ENCODE measurements at regions not wholly inside any gene's neighbourhood (a gene's known extent, or its start where the extent isn't known, plus 50 kb on each side); places are given as distances from the start of the nearest gene placed in this dataset.

DNA sequence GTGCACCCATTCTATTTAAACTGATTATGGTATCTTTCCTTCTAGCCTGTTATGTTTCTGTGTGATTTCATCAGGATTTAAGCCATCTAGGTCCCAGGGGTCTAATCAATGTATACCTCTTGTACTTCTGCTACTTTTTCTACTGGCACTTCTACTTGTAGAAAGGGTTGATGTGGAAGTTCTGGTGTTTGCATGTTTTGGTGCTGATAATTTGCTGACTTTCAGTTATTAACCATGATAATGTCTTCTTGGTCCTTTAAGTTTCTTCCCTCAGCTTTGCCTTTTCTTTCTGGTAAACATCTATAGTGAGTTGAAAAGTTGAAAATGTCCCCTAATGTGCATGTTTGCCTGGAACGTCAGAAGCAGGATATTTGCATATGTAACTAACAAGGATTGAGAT, 390.6 kb upstream of the MAP3K7 start:
- H3K4me2 ChIP-seq: no peak overlapping the region
- peak; percentile 27 for TF ChIP-seq MAFK (IDR thresholded peaks at IDR 0.05; ENCODE audit: partially characterized antibody)
- TF ChIP-seq, protein P1, sequence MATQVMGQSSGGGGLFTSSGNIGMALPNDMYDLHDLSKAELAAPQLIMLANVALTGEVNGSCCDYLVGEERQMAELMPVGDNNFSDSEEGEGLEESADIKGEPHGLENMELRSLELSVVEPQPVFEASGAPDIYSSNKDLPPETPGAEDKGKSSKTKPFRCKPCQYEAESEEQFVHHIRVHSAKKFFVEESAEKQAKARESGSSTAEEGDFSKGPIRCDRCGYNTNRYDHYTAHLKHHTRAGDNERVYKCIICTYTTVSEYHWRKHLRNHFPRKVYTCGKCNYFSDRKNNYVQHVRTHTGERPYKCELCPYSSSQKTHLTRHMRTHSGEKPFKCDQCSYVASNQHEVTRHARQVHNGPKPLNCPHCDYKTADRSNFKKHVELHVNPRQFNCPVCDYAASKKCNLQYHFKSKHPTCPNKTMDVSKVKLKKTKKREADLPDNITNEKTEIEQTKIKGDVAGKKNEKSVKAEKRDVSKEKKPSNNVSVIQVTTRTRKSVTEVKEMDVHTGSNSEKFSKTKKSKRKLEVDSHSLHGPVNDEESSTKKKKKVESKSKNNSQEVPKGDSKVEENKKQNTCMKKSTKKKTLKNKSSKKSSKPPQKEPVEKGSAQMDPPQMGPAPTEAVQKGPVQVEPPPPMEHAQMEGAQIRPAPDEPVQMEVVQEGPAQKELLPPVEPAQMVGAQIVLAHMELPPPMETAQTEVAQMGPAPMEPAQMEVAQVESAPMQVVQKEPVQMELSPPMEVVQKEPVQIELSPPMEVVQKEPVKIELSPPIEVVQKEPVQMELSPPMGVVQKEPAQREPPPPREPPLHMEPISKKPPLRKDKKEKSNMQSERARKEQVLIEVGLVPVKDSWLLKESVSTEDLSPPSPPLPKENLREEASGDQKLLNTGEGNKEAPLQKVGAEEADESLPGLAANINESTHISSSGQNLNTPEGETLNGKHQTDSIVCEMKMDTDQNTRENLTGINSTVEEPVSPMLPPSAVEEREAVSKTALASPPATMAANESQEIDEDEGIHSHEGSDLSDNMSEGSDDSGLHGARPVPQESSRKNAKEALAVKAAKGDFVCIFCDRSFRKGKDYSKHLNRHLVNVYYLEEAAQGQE (IDR thresholded peaks at IDR 0.05): no peak
- no peak for DNase-seq (ENCODE audit: low read depth in 1 of 2, low spot score in 1 of 2)
- no peak for FAIRE-seq
- POLR2A ChIA-PET: no interaction called here
- no peak overlapping the region for H3K27ac ChIP-seq
- H3K4me1 ChIP-seq: no peaks in the 10 kb centered on the region
- 5% methylated on average over 1 of the region's 1 CpG for WGBS (ENCODE audit: missing lambda C conversion rate)
- CTCF ChIA-PET: no interaction called here
- no peaks in the 10 kb centered on the region for H3K9me3 ChIP-seq
- no peak overlapping the region for H3K4me3 ChIP-seq
- ATAC-seq: no peak

DNA sequence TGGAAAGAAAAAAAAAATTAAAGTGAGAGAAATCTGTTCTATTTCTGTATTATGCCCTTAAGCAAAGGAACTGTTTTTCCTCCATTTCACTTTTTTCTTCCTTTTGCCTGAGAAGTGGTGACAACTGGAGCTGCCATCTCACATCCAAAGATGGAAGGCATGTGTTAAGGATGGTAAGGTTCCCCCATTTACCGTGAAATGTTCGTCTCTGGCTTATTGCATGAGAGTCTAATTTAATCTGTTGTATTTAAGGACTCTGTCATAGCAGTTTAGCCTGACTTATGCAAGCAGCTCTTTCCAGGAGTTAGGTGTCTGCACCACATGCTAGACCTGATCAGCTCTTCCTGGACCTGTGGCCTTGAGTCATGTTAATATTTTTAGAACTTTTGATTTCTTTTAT, 389.5 kb upstream of the MAP3K7 start:
- POLR2A ChIA-PET: no interaction called here
- Histone ChIP-seq H3K27ac (no peak overlapping the region), H3K4me1 (no peaks in the 10 kb centered on the region), H3K9me3 (no peaks in the 10 kb centered on the region), H3K4me2 (no peak overlapping the region), H3K4me3 (no peak overlapping the region)
- TF ChIP-seq SREBF2 (IDR thresholded peaks at IDR 0.05) (no peak), HOXA7 (CRISPR knock-in tag; IDR thresholded peaks at IDR 0.05) (no peak), CHD2 (IDR thresholded peaks at IDR 0.05; ENCODE audit: low read length, partially characterized antibody) (no peak)
- FAIRE-seq (no peak), ATAC-seq (no peak), DNase-seq (ENCODE audit: low read depth in 1 of 2, low spot score in 1 of 2) (no peak)
- 19% methylated on average over 2 of the region's 2 CpGs for WGBS (ENCODE audit: missing lambda C conversion rate)
- CTCF ChIA-PET: no interaction called here

DNA sequence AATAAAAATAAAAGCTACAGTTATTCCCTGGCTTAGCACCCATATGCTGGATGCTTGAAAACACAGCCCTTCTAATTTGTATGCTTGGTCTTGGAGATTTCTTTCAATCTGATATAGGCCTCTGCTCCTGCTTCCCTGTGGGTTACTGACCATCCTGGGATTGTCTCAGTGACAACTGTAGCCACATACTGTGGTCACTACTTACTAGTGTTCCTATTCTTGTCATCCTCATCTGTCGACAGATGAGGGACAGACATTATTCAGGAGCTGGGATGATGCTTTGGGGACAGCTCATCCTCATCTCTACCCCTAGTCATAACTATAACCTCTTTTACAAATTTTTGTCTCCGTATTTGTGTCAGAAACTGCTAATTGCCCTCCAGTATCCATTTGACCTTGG, 388.9 kb upstream of the MAP3K7 start:
- Histone ChIP-seq H3K4me2 (no peak overlapping the region), H3K4me1 (no peaks in the 10 kb centered on the region), H3K9me3 (no peaks in the 10 kb centered on the region), H3K27ac (no peak overlapping the region), H3K4me3 (no peak overlapping the region)
- ChIA-PET CTCF (no interaction called here), POLR2A (no interaction called here)
- FAIRE-seq (no peak), DNase-seq (ENCODE audit: low read depth in 1 of 2, low spot score in 1 of 2) (no peak), ATAC-seq (no peak)
- 21% methylated on average over 2 of the region's 2 CpGs for WGBS (ENCODE audit: missing lambda C conversion rate)
- TF ChIP-seq CHD2 (IDR thresholded peaks at IDR 0.05; ENCODE audit: low read length, partially characterized antibody): no peak
- TF ChIP-seq, protein P1 (IDR thresholded peaks at IDR 0.05): no peak
- TF ChIP-seq RFX5 (IDR thresholded peaks at IDR 0.05): no peak
- no peak for TF ChIP-seq CBX8 (IDR thresholded peaks at IDR 0.05)
- TF ChIP-seq, protein P2, sequence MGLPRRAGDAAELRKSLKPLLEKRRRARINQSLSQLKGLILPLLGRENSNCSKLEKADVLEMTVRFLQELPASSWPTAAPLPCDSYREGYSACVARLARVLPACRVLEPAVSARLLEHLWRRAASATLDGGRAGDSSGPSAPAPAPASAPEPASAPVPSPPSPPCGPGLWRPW (IDR thresholded peaks at IDR 0.05): no peak
- no peak for TF ChIP-seq ESRRA (IDR thresholded peaks at IDR 0.05; ENCODE audit: borderline replicate concordance, low read length)
- no peak for TF ChIP-seq POLR2AphosphoS2 (conservative IDR thresholded peaks at IDR 0.05; ENCODE audit: low read length)
- no peak for TF ChIP-seq CEBPB (IDR thresholded peaks at IDR 0.05)
- TF ChIP-seq, protein P3, sequence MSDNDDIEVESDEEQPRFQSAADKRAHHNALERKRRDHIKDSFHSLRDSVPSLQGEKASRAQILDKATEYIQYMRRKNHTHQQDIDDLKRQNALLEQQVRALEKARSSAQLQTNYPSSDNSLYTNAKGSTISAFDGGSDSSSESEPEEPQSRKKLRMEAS (IDR thresholded peaks at IDR 0.05): no peak
- TF ChIP-seq PHF8 (IDR thresholded peaks at IDR 0.05; ENCODE audit: borderline replicate concordance, low read depth): no peak
- no peak for TF ChIP-seq BHLHE40 (IDR thresholded peaks at IDR 0.05; ENCODE audit: low read depth, low read length)
- TF ChIP-seq ZSCAN20 (CRISPR knock-in tag; IDR thresholded peaks at IDR 0.05): no peak
- no peak for TF ChIP-seq KDM5A (IDR thresholded peaks at IDR 0.05)
- no peak for TF ChIP-seq EHF (CRISPR knock-in tag; IDR thresholded peaks at IDR 0.05)
- TF ChIP-seq, protein P4, sequence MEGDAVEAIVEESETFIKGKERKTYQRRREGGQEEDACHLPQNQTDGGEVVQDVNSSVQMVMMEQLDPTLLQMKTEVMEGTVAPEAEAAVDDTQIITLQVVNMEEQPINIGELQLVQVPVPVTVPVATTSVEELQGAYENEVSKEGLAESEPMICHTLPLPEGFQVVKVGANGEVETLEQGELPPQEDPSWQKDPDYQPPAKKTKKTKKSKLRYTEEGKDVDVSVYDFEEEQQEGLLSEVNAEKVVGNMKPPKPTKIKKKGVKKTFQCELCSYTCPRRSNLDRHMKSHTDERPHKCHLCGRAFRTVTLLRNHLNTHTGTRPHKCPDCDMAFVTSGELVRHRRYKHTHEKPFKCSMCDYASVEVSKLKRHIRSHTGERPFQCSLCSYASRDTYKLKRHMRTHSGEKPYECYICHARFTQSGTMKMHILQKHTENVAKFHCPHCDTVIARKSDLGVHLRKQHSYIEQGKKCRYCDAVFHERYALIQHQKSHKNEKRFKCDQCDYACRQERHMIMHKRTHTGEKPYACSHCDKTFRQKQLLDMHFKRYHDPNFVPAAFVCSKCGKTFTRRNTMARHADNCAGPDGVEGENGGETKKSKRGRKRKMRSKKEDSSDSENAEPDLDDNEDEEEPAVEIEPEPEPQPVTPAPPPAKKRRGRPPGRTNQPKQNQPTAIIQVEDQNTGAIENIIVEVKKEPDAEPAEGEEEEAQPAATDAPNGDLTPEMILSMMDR (IDR thresholded peaks at IDR 0.05): no peak
- TF ChIP-seq, protein P5, sequence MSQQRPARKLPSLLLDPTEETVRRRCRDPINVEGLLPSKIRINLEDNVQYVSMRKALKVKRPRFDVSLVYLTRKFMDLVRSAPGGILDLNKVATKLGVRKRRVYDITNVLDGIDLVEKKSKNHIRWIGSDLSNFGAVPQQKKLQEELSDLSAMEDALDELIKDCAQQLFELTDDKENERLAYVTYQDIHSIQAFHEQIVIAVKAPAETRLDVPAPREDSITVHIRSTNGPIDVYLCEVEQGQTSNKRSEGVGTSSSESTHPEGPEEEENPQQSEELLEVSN (IDR thresholded peaks at IDR 0.05; ENCODE audit: borderline replicate concordance, low read depth): no peak
- TF ChIP-seq NR3C1 (IDR thresholded peaks at IDR 0.05): no peak
